Neural cell (in vitro differentiated cells): ENCODE measurements at regions not wholly inside any gene's neighbourhood (a gene's known extent, or its start where the extent isn't known, plus 50 kb on each side); places are given as distances from the start of the nearest gene placed in this dataset.

Source experiments
- CTCF ChIP-seq: fragments of 450-650 bp; IDR thresholded peaks from 2 replicates; pipeline ENCODE4 v1.5.1; 2014; ENCODE audit warnings: antibody characterized with exemption, mild to moderate bottlenecking, moderate library complexity; ENCODE audit not compliant: poor library complexity, severe bottlenecking
- EZH2 ChIP-seq: fragments of 200-600, 300-800 bp; shearing (Covaris generic), sonication (generic); IDR thresholded peaks from 2 replicates; pipeline ENCODE4 v1.6.1; 2014; ENCODE audit warnings: antibody characterized with exemption, low read length, borderline replicate concordance, mild to moderate bottlenecking; ENCODE audit not compliant: insufficient read depth, poor library complexity, severe bottlenecking
- TAF1 ChIP-seq: IDR thresholded peaks from 2 replicates; pipeline ENCODE4 v1.6.1; 2012; ENCODE audit warnings: low read depth

- no peak for TF ChIP-seq CTCF
- no peak for TF ChIP-seq TAF1
- no peak for TF ChIP-seq EZH2
Observed at GRCh38 chr21:26406526-26406925, 166.6 kb downstream of the CYYR1 start.
